ENCODE measurements at regions not wholly inside any gene's neighbourhood (a gene's known extent, or its start where the extent isn't known, plus 50 kb on each side); places are given as distances from the start of the nearest gene placed in this dataset.

DNA sequence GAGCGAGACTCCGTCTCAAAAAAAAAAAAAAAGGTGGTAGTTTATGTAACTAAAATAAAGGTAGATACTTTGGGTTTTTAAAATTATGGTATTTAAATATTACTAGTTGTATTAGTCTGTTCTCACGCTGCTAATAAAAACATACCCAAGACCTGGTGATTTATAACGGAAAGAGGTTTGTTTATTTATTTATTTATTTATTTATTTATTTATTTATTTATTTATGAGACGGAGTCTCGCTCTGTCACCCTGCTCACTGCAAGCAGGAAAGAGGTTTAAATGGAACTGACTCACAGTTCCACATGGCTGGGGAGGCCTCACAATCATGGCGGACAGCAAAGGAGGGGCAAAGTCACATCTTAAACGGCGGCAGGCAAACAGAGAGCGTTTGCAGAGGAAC lies 196.0 kb downstream of the CALCRL start:
- H3K4me3 ChIP-seq (ENCODE audit: control insufficient read depth in 2 of 3, extremely low read depth in 1 of 3, insufficient read depth in 2 of 3, low read depth in 1 of 3, low read length in 3 of 3) = no peak overlapping the region
- no peak overlapping the region for H2AFZ ChIP-seq (ENCODE audit: control insufficient read depth, low read length)
- no peaks in the 10 kb centered on the region for H3K36me3 ChIP-seq (ENCODE audit: control insufficient read depth in 2 of 2, extremely low read depth in 1 of 2, insufficient read depth in 2 of 2, low read length in 2 of 2)
- no peaks in the 10 kb centered on the region for H3K9me3 ChIP-seq (ENCODE audit: control insufficient read depth, low read depth, low read length)
- no peaks in the 10 kb centered on the region for H3K27me3 ChIP-seq (ENCODE audit: control insufficient read depth, extremely low read depth, insufficient read depth, low read length)
- H3K4me2 ChIP-seq (ENCODE audit: control insufficient read depth, extremely low read depth, insufficient read depth, low read depth, low read length) = no peak overlapping the region
- H4K20me1 ChIP-seq (ENCODE audit: control insufficient read depth, extremely low read depth, insufficient read depth, low read length) = no peaks in the 10 kb centered on the region
- H3K9me1 ChIP-seq (ENCODE audit: control insufficient read depth, extremely low read depth, insufficient read depth, low read length) = no peaks in the 10 kb centered on the region
- H3K4me1 ChIP-seq (ENCODE audit: control insufficient read depth, extremely low read depth, insufficient read depth, low read length) = no peaks in the 10 kb centered on the region
- H3K79me2 ChIP-seq (ENCODE audit: control insufficient read depth, insufficient read depth, low read length) = no peaks in the 10 kb centered on the region
- no peak overlapping the region for H3K27ac ChIP-seq (ENCODE audit: control insufficient read depth, insufficient read depth, low read length)
- dilution Hi-C loops (cut with MboI; ENCODE audit: extremely low pct_ligation_motif_present, low sequenced_read_pairs) = no loop called here
- TF ChIP-seq EZH2 (IDR thresholded peaks at IDR 0.05; ENCODE audit: low read length) (no peak), CTCF (optimal IDR thresholded peaks at IDR 0.05 in 1 of 3, IDR thresholded peaks at IDR 0.05 in 1 of 3, conservative IDR thresholded peaks at IDR 0.05 in 1 of 3; ENCODE audit: extremely low read depth in 1 of 3, insufficient read depth in 2 of 3, low read length in 3 of 3) (no peak)
- no peak for FAIRE-seq
- H3K9ac ChIP-seq (ENCODE audit: control insufficient read depth, extremely low read depth, insufficient read depth, low read length) = no peak overlapping the region
- DNase-seq (ENCODE audit: low read depth, low spot score) = no peak

DNA sequence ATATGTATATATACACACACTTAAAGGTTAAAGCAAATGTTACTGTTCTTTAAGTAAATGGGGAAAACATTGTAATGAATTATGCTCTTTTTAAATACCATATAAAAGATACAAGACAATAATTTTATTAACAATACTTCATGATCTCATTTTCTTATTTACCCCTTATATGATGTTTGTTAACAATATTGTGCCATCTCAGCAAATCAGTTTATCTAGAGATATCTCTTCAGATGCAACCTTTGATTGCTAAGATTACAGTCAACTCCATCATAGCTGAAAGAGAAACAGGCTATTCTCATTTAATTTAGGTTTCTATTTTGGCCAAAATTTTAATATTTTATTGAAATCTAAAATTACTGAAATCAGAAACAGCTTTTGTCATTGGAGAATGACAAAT lies 197.9 kb downstream of the CALCRL start:
- Histone ChIP-seq H3K9me1 (ENCODE audit: control insufficient read depth, extremely low read depth, insufficient read depth, low read length) (no peaks in the 10 kb centered on the region), H4K20me1 (ENCODE audit: control insufficient read depth, extremely low read depth, insufficient read depth, low read length) (no peaks in the 10 kb centered on the region), H3K4me2 (ENCODE audit: control insufficient read depth, extremely low read depth, insufficient read depth, low read depth, low read length) (no peak overlapping the region), H3K27ac (ENCODE audit: control insufficient read depth, insufficient read depth, low read length) (no peak overlapping the region), H3K4me3 (ENCODE audit: control insufficient read depth in 2 of 3, extremely low read depth in 1 of 3, insufficient read depth in 2 of 3, low read depth in 1 of 3, low read length in 3 of 3) (no peak overlapping the region), H3K9ac (ENCODE audit: control insufficient read depth, extremely low read depth, insufficient read depth, low read length) (no peak overlapping the region), H3K27me3 (ENCODE audit: control insufficient read depth, extremely low read depth, insufficient read depth, low read length) (no peaks in the 10 kb centered on the region), H3K79me2 (ENCODE audit: control insufficient read depth, insufficient read depth, low read length) (no peaks in the 10 kb centered on the region), H2AFZ (ENCODE audit: control insufficient read depth, low read length) (no peak overlapping the region), H3K9me3 (ENCODE audit: control insufficient read depth, low read depth, low read length) (no peaks in the 10 kb centered on the region), H3K36me3 (ENCODE audit: control insufficient read depth in 2 of 2, extremely low read depth in 1 of 2, insufficient read depth in 2 of 2, low read length in 2 of 2) (no peaks in the 10 kb centered on the region), H3K4me1 (ENCODE audit: control insufficient read depth, extremely low read depth, insufficient read depth, low read length) (no peaks in the 10 kb centered on the region)
- no peak for TF ChIP-seq CTCF (optimal IDR thresholded peaks at IDR 0.05 in 1 of 3, IDR thresholded peaks at IDR 0.05 in 1 of 3, conservative IDR thresholded peaks at IDR 0.05 in 1 of 3; ENCODE audit: extremely low read depth in 1 of 3, insufficient read depth in 2 of 3, low read length in 3 of 3)
- TF ChIP-seq EZH2 (IDR thresholded peaks at IDR 0.05; ENCODE audit: low read length) = no peak
- FAIRE-seq (no peak), DNase-seq (ENCODE audit: low read depth, low spot score) (no peak)
- dilution Hi-C loops (cut with MboI; ENCODE audit: extremely low pct_ligation_motif_present, low sequenced_read_pairs) = no loop called here

Data from keratinocyte (primary cell).